WTC11 (cell line): ENCODE measurements at regions not wholly inside any gene's neighbourhood (a gene's known extent, or its start where the extent isn't known, plus 50 kb on each side); places are given as distances from the start of the nearest gene placed in this dataset.

Source experiments
- CTCF ChIP-seq: fragments of 200-600 bp; IDR thresholded peaks from 2 replicates; pipeline ENCODE4 v1.8.0; 2022; ENCODE audit warnings: antibody characterized with exemption
- NFE2L1 ChIP-seq: sonication (generic); formaldehyde crosslinking; IDR thresholded peaks from 2 replicates; pipeline ENCODE4 v1.8.1; 2023; ENCODE audit warnings: missing genetic modification reagents
- NR1H2 ChIP-seq: sonication (generic); formaldehyde crosslinking; IDR thresholded peaks from 2 replicates; pipeline ENCODE4 v1.9.0; 2021; ENCODE audit warnings: mild to moderate bottlenecking, moderate library complexity, missing genetic modification reagents
- TEAD1 ChIP-seq: sonication (generic); formaldehyde crosslinking; IDR thresholded peaks from 2 replicates; pipeline ENCODE4 v1.8.0; 2022; ENCODE audit warnings: mild to moderate bottlenecking, missing genetic modification reagents
- USF1 ChIP-seq: sonication (generic); formaldehyde crosslinking; IDR thresholded peaks from 2 replicates; pipeline ENCODE4 v1.8.0; 2022; ENCODE audit warnings: mild to moderate bottlenecking, missing genetic modification reagents

GRCh38 chr2:52629531-52629930 lies 1138.1 kb upstream of the CHAC2 start:
- TF ChIP-seq CTCF (no peak), TEAD1 (no peak), NR1H2 (no peak), USF1 (CRISPR knock-in tag) (no peak), NFE2L1 (no peak)
